NCI-H1417 treated with DMSO at 0.1 percent for 48 hours (cell line): ENCODE measurements at regions not wholly inside any gene's neighbourhood (a gene's known extent, or its start where the extent isn't known, plus 50 kb on each side); places are given as distances from the start of the nearest gene placed in this dataset.

Experiments
- DNase-seq: peaks from one replicate; lab custom pipeline; 2025; lab: John Stamatoyannopoulos, UW

- peak; percentile 12 for DNase-seq
Measured at GRCh38 chr1:244347942-244348341, 103.8 kb downstream of the ADSS2 start.

GRCh38 chr1:244349103-244349531, 102.6 kb downstream of the ADSS2 start:
- no peak for DNase-seq

GRCh38 chr1:244349581-244350001, 102.1 kb downstream of the ADSS2 start:
- no peak for DNase-seq

GRCh38 chr1:244350027-244350426, 101.7 kb downstream of the ADSS2 start:
- no peak for DNase-seq

- DNase-seq: no peak
Measured at GRCh38 chr1:244352156-244352830, 99.4 kb downstream of the ADSS2 start.

- no peak for DNase-seq
Measured at GRCh38 chr1:244353551-244354091, 98.1 kb downstream of the ADSS2 start.

GRCh38 chr1:244354810-244355278, 96.9 kb downstream of the ADSS2 start:
- DNase-seq: no peak

GRCh38 chr1:244356376-244356775, 95.3 kb downstream of the ADSS2 start:
- no peak for DNase-seq
